CD4-positive, alpha-beta T cell (primary cell): ENCODE measurements at regions not wholly inside any gene's neighbourhood (a gene's known extent, or its start where the extent isn't known, plus 50 kb on each side); places are given as distances from the start of the nearest gene placed in this dataset.

ENCODE experiments used
- ATAC-seq: fragments of 200-7000 bp; cut with Tn5 transposase; one replicate; pipeline ENCODE4 v1.10.0; 2022; ENCODE audit warnings: mild to moderate bottlenecking; ENCODE audit not compliant: poor library complexity
- CTCF ChIA-PET: fragments of 350-600 bp; sonication (Branson Sonifier 250); formaldehyde crosslinking; loops from one replicate; lab custom pipeline; 2021; ENCODE audit warnings: antibody characterized with exemption, inconsistent platforms; lab: Charles Lee
- POLR2A ChIA-PET: fragments of 350-600 bp; sonication (Branson Sonifier 250); formaldehyde crosslinking; loops from one replicate; lab custom pipeline; 2021; ENCODE audit warnings: antibody characterized with exemption, inconsistent platforms; lab: Charles Lee
- DNase-seq, 14 experiments: peaks; one replicate each; pipeline ENCODE4 v3.0.0-alpha.2; 2013 to 2020; ENCODE audit warnings: mixed read lengths in 2 of 14
- H3K27ac ChIP-seq, 2 donors: one replicate each; pipeline versions ENCODE4 v1.5.1 to v1.7.0; 2013; ENCODE audit warnings: low read length in 2 of 2, low read depth in 1 of 2, mild to moderate bottlenecking in 1 of 2
- H3K27me3 ChIP-seq, 2 experiments: 1 replicate in 1 of 2; 2 replicates in 1 of 2; pipeline versions ENCODE4 v1.6.1 to v1.7.0; 2013; ENCODE audit warnings: low read length in 2 of 2, control low read depth in 1 of 2, mild to moderate bottlenecking in 1 of 2, moderate library complexity in 1 of 2; ENCODE audit not compliant: insufficient read depth in 2 of 2, control insufficient read depth in 1 of 2
- H3K36me3 ChIP-seq: one replicate; pipeline ENCODE4 v1.6.1; 2013; ENCODE audit warnings: low read length, control low read depth; ENCODE audit not compliant: insufficient read depth
- H3K4me1 ChIP-seq: one replicate; pipeline ENCODE4 v1.6.1; 2013; ENCODE audit warnings: low read length, control low read depth; ENCODE audit not compliant: insufficient read depth
- H3K4me3 ChIP-seq: one replicate; pipeline ENCODE4 v1.5.1; 2013; ENCODE audit warnings: mild to moderate bottlenecking, low read length, moderate library complexity
- H3K9me3 ChIP-seq, 2 experiments: 1 replicate in 1 of 2; 2 replicates in 1 of 2; pipeline versions ENCODE4 v1.6.1 to v1.7.0; 2013; ENCODE audit warnings: low read length in 2 of 2, mild to moderate bottlenecking in 2 of 2, control low read depth in 1 of 2, moderate library complexity in 1 of 2; ENCODE audit not compliant: control insufficient read depth in 1 of 2, insufficient read depth in 1 of 2
- H3K27ac Mint-ChIP-seq: one replicate; pipeline ENCODE4 v1.8.0; 2020; ENCODE audit warnings: mixed read lengths
- H3K27me3 Mint-ChIP-seq: one replicate; pipeline ENCODE4 v1.8.0; 2021; ENCODE audit warnings: mixed read lengths
- H3K36me3 Mint-ChIP-seq: one replicate; pipeline ENCODE4 v1.8.0; 2021; ENCODE audit warnings: low read depth, mixed read lengths
- H3K4me1 Mint-ChIP-seq: one replicate; pipeline ENCODE4 v1.8.0; 2021; ENCODE audit warnings: low read depth, mixed read lengths
- H3K4me3 Mint-ChIP-seq: one replicate; pipeline ENCODE4 v1.8.0; 2020; ENCODE audit warnings: mild to moderate bottlenecking, mixed read lengths
- H3K9me3 Mint-ChIP-seq: one replicate; pipeline ENCODE4 v1.8.0; 2020; ENCODE audit warnings: mixed read lengths
- CTCF ChIP-seq: fragments of 200-600 bp; IDR thresholded peaks from one replicate; pipeline ENCODE4 v1.8.0; 2022; ENCODE audit warnings: antibody characterized with exemption, mild to moderate bottlenecking
- intact Hi-C, 2 experiments: fragments of 100-400 bp; cut with DNase I in 1 of 2; cut with micrococcal nuclease in 1 of 2; formaldehyde crosslinking; loops; one replicate each; pipeline versions ENCODE4 v1.15.1 to v1.9.0; 2023 to 2025; cut with DNase I, micrococcal nuclease

DNA sequence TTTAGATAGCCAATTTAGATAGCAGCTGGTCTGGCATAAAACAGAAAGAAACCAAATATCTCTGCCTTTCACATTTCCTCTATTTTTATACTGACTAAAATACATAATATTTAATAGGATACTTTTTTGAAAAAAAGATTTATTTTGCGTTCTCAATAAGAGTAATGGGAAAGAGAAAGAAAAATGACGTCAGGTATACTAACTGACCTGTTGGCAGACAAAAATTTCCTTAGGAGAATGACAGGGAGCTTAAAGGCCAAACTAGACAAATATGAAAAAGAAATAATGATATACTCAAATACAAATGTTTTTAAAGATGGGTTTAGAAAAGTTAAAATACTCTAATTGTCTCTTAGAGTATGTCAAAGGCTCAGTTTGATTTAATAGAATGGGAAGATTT is 309.4 kb upstream of the ADGRL3 start:
- Histone ChIP-seq H3K36me3 (no peaks in the 10 kb centered on the region), H3K27me3 (no peaks in the 10 kb centered on the region), H3K4me1 (no peaks in the 10 kb centered on the region), H3K9me3 (peaks cover 0 to 3% of the 10 kb centered on the region in 2 experiments), H3K27ac (no peak overlapping the region), H3K4me3 (no peak overlapping the region)
- Mint-ChIP-seq H3K9me3 (peaks cover 24% of the 10 kb centered on the region), H3K4me1 (no peaks in the 10 kb centered on the region), H3K27me3 (no peaks in the 10 kb centered on the region), H3K36me3 (no peaks in the 10 kb centered on the region), H3K4me3 (no peak overlapping the region), H3K27ac (no peak overlapping the region)
- no peak for TF ChIP-seq CTCF
- DNase-seq (no peak), ATAC-seq (no peak)
- intact Hi-C loops, result no loop called here
- ChIA-PET CTCF (no interaction called here), POLR2A (no interaction called here)

- Histone ChIP-seq H3K27me3 (no peaks in the 10 kb centered on the region), H3K4me3 (no peak overlapping the region), H3K27ac (no peak overlapping the region), H3K4me1 (no peaks in the 10 kb centered on the region), H3K9me3 (no peaks in the 10 kb centered on the region), H3K36me3 (no peaks in the 10 kb centered on the region)
- no peak overlapping the region for H3K4me3 Mint-ChIP-seq
- ATAC-seq (no peak), DNase-seq (no peak)
- no peaks in the 10 kb centered on the region for H3K36me3 Mint-ChIP-seq
- ChIA-PET CTCF (no interaction called here), POLR2A (no interaction called here)
- H3K9me3 Mint-ChIP-seq, result peaks cover 24% of the 10 kb centered on the region
- H3K27ac Mint-ChIP-seq, result no peak overlapping the region
- H3K27me3 Mint-ChIP-seq, result no peaks in the 10 kb centered on the region
- H3K4me1 Mint-ChIP-seq, result no peaks in the 10 kb centered on the region
- no peak for TF ChIP-seq CTCF
- intact Hi-C loops, result no loop called here
Measured at GRCh38 chr4:60891947-60892346, 308.2 kb upstream of the ADGRL3 start.

GRCh38 chr4:60897415-60897814 is 302.7 kb upstream of the ADGRL3 start:
- Histone ChIP-seq H3K4me3 (no peak overlapping the region), H3K4me1 (no peaks in the 10 kb centered on the region), H3K36me3 (no peaks in the 10 kb centered on the region), H3K27me3 (no peaks in the 10 kb centered on the region), H3K9me3 (no peaks in the 10 kb centered on the region), H3K27ac (no peak overlapping the region)
- ATAC-seq, result no peak
- TF ChIP-seq CTCF, result no peak
- Mint-ChIP-seq H3K27me3 (no peaks in the 10 kb centered on the region), H3K36me3 (no peaks in the 10 kb centered on the region), H3K4me3 (no peak overlapping the region), H3K4me1 (no peaks in the 10 kb centered on the region), H3K9me3 (peaks cover 18% of the 10 kb centered on the region), H3K27ac (no peak overlapping the region)
- no peak for DNase-seq
- CTCF ChIA-PET, result no interaction called here
- intact Hi-C loops, result no loop called here
- POLR2A ChIA-PET, result no interaction called here
